HCT116 (cell line): ENCODE measurements at regions not wholly inside any gene's neighbourhood (a gene's known extent, or its start where the extent isn't known, plus 50 kb on each side); places are given as distances from the start of the nearest gene placed in this dataset.

ENCODE experiments used
- ATAC-seq: fragments of 200-7000 bp; cut with Tn5 transposase; 2 replicates; pipeline ENCODE4 v1.9.1; 2020; ENCODE audit warnings: mild to moderate bottlenecking, moderate library complexity
- BruUV-seq: library from RNA; stranded (reverse); fragments of 400-500 nt; replicated peaks from 2 replicates; lab custom pipeline; 2021; lab: Mats Ljungman, UMichigan
- CTCF ChIA-PET: fragments of 300-600 bp; sonication (Branson Sonifier 250); formaldehyde crosslinking; loops from one replicate; lab custom pipeline; 2021; ENCODE audit warnings: antibody characterized with exemption; lab: Charles Lee
- POLR2A ChIA-PET: fragments of 300-600, 350-600 bp; sonication (Branson Sonifier 250); formaldehyde crosslinking; loops from one replicate; lab custom pipeline; 2021; ENCODE audit warnings: antibody characterized with exemption; lab: Charles Lee
- RAD21 ChIA-PET, 2 experiments: fragments of 300-600 bp; sonication (Branson Sonifier 250); formaldehyde crosslinking; loops; one replicate each; lab custom pipeline; 2023; ENCODE audit warnings: low total read pairs in 2 of 2; ENCODE audit not compliant: uncharacterized antibody in 2 of 2, unreplicated experiment in 2 of 2, low non-redundant PET in 1 of 2; lab: Charles Lee
- DNase-seq: peaks from one replicate; pipeline ENCODE4 v3.0.0-alpha.2; 2010; ENCODE audit warnings: low read depth, low spot score
- H2AFZ ChIP-seq: fragments of 200-600 bp; shearing (Covaris generic), sonication (generic); 2 replicates; pipeline ENCODE4 v1.6.1; 2017; ENCODE audit warnings: low read depth, mixed run types, mixed read lengths, antibody characterized with exemption, low read length; ENCODE audit not compliant: poor library complexity, severe bottlenecking
- H3K27ac ChIP-seq: 2 replicates; pipeline ENCODE4 v1.5.1; 2012; ENCODE audit warnings: low read depth, low read length
- H3K27me3 ChIP-seq: fragments of 200-600 bp; sonication (generic); 2 replicates; pipeline ENCODE4 v1.6.1; 2016; ENCODE audit warnings: mixed run types, low read length, mixed read lengths; ENCODE audit not compliant: insufficient read depth
- H3K36me3 ChIP-seq, 2 experiments: fragments of 200-500 bp in 1 of 2; fragments of 200-600 bp in 1 of 2; sonication (Bioruptor generic) in 1 of 2; sonication (generic) in 1 of 2; 2 replicates each; pipeline versions ENCODE4 v1.5.1 to v1.6.1; 2014 to 2016; ENCODE audit warnings: low read length in 2 of 2, inconsistent platforms in 1 of 2, mixed read lengths in 1 of 2, mixed run types in 1 of 2; ENCODE audit not compliant: insufficient read depth in 2 of 2, control insufficient read depth in 1 of 2
- H3K4me1 ChIP-seq, 2 experiments: fragments of 200-600 bp in 1 of 2; sonication (generic) in 1 of 2; 2 replicates each; pipeline versions ENCODE4 v1.5.1 to v1.6.1; 2012 to 2017; ENCODE audit warnings: low read length in 2 of 2, inconsistent platforms in 1 of 2, mild to moderate bottlenecking in 1 of 2, mixed read lengths in 1 of 2, mixed run types in 1 of 2, moderate library complexity in 1 of 2; ENCODE audit not compliant: insufficient read depth in 2 of 2, control insufficient read depth in 1 of 2
- H3K4me2 ChIP-seq: fragments of 200-600 bp; sonication (generic); 2 replicates; pipeline ENCODE4 v1.6.1; 2017; ENCODE audit warnings: mixed run types, low read length, mixed read lengths
- H3K4me3 ChIP-seq, 2 experiments: fragments of 200-600 bp in 1 of 2; sonication (generic) in 1 of 2; replicated peaks in 1 of 2; 2 replicates each; pipeline ENCODE4 v1.5.1; 2011 to 2016; ENCODE audit warnings: low read length in 2 of 2, control low read depth in 1 of 2, low read depth in 1 of 2, mild to moderate bottlenecking in 1 of 2, mixed read lengths in 1 of 2, mixed run types in 1 of 2
- H3K79me2 ChIP-seq: fragments of 200-600 bp; sonication (generic); 2 replicates; pipeline ENCODE4 v1.6.1; 2017; ENCODE audit warnings: mild to moderate bottlenecking, mixed run types, low read length, moderate library complexity, mixed read lengths; ENCODE audit not compliant: insufficient read depth
- H3K9ac ChIP-seq: fragments of 200-600 bp; sonication (generic); 2 replicates; pipeline ENCODE4 v1.6.1; 2016; ENCODE audit warnings: low read length, mixed read lengths
- H3K9me2 ChIP-seq: fragments of 200-600 bp; sonication (generic), shearing (Covaris generic); 2 replicates; pipeline ENCODE4 v1.6.1; 2017; ENCODE audit warnings: mixed run types, mild to moderate bottlenecking, moderate library complexity; ENCODE audit not compliant: insufficient read depth
- H3K9me3 ChIP-seq, 2 experiments: fragments of 200-500 bp in 1 of 2; fragments of 200-600 bp in 1 of 2; sonication (Bioruptor generic) in 1 of 2; sonication (generic) in 1 of 2; 2 replicates each; pipeline ENCODE4 v1.6.1; 2014 to 2017; ENCODE audit warnings: low read length in 2 of 2, mixed read lengths in 2 of 2, inconsistent platforms in 1 of 2, low read depth in 1 of 2, mild to moderate bottlenecking in 1 of 2, mixed run types in 1 of 2, moderate library complexity in 1 of 2; ENCODE audit not compliant: control insufficient read depth in 1 of 2, insufficient read depth in 1 of 2
- H4K20me1 ChIP-seq: fragments of 200-600 bp; sonication (generic), shearing (Covaris generic); 2 replicates; pipeline ENCODE4 v1.6.1; 2017; ENCODE audit warnings: mixed run types, mild to moderate bottlenecking, moderate library complexity; ENCODE audit not compliant: insufficient read depth
- CBX3 ChIP-seq: IDR thresholded peaks from 2 replicates; pipeline ENCODE4 v1.6.1; 2012; ENCODE audit warnings: low read depth
- CEBPB ChIP-seq: IDR thresholded peaks from 2 replicates; pipeline ENCODE4 v1.6.1; 2012; ENCODE audit warnings: low read depth
- EGR1 ChIP-seq: IDR thresholded peaks from 2 replicates; pipeline ENCODE4 v1.6.1; 2012; ENCODE audit warnings: low read depth
- ELF1 ChIP-seq: IDR thresholded peaks from 2 replicates; pipeline ENCODE4 v1.6.1; 2012; ENCODE audit warnings: low read depth, borderline replicate concordance
- EZH2phosphoT487 ChIP-seq: fragments of 200-600 bp; IDR thresholded peaks from 2 replicates; pipeline ENCODE4 v1.6.1; 2018; ENCODE audit warnings: antibody characterized with exemption, borderline replicate concordance
- SIN3A ChIP-seq: IDR thresholded peaks from 2 replicates; pipeline ENCODE4 v1.6.1; 2012; ENCODE audit warnings: low read depth
- SP1 ChIP-seq: IDR thresholded peaks from 2 replicates; pipeline ENCODE4 v1.6.1; 2012; ENCODE audit warnings: low read depth
- SRF ChIP-seq: IDR thresholded peaks from 2 replicates; pipeline ENCODE4 v1.6.1; 2012; ENCODE audit warnings: low read depth
- YY1 ChIP-seq: IDR thresholded peaks from 2 replicates; pipeline ENCODE4 v1.6.1; 2011; ENCODE audit warnings: low read length, low read depth, moderate library complexity, mild to moderate bottlenecking; ENCODE audit not compliant: insufficient replicate concordance; ENCODE audit errors: extremely low read depth
- ZFX ChIP-seq: fragments of 450-650 bp; IDR thresholded peaks from 2 replicates; pipeline ENCODE4 v1.6.1; 2017
- ZNF274 ChIP-seq: fragments of 200-500 bp; sonication (Bioruptor generic); IDR thresholded peaks from 2 replicates; pipeline ENCODE4 v1.6.1; 2014; ENCODE audit warnings: mild to moderate bottlenecking, low read depth, low read length, inconsistent platforms
- intact Hi-C: fragments of 100-400 bp; cut with micrococcal nuclease; formaldehyde crosslinking; loops from 2 replicates; pipeline ENCODE4 v1.10.0; 2022
- TF ChIP-seq, protein P1 (sequence below): IDR thresholded peaks from 2 replicates; pipeline ENCODE4 v1.6.1; 2012
- TF ChIP-seq, protein P2 (sequence below): IDR thresholded peaks from 2 replicates; pipeline ENCODE4 v1.6.1; 2012; ENCODE audit warnings: low read depth
- TF ChIP-seq, protein P3 (sequence below): IDR thresholded peaks from 2 replicates; pipeline ENCODE4 v1.6.1; 2011; ENCODE audit warnings: mild to moderate bottlenecking, low read length, moderate library complexity; ENCODE audit not compliant: insufficient replicate concordance; ENCODE audit errors: extremely low read depth
- TF ChIP-seq, protein P4 (sequence below), 3 experiments: fragments of 200-600 bp in 1 of 3; sonication (generic) in 1 of 3; IDR thresholded peaks in 2 of 3; conservative IDR thresholded peaks in 1 of 3; 2 replicates each; pipeline ENCODE4 v1.5.1; 2012 to 2017; ENCODE audit warnings: low read depth in 2 of 3, low read length in 2 of 3, antibody characterized with exemption in 1 of 3, borderline replicate concordance in 1 of 3, control low read depth in 1 of 3, mild to moderate bottlenecking in 1 of 3, mixed read lengths in 1 of 3, mixed run types in 1 of 3, moderate library complexity in 1 of 3; ENCODE audit not compliant: insufficient read depth in 1 of 3

DNA sequence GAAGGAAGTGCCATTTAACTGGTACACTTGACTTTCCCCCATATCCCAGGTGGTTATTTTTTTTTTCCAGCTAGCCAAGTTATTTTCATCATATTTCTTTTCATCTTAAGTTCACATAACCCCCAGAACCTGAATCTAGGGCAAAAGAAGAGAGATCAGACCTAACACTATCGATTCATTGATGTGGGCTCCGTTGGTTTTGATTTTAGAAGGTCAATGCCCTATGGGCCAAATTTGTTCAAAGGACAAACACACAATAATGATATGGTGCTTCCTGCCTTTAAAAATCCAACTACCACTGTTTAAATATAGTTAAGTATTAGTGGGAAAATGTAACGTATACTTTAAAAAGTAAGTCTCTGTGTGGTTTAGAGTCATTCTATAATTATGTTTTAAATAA lies 665.7 kb downstream of the ZNF674 start:
- H2AFZ ChIP-seq = no peak overlapping the region
- H3K4me1 ChIP-seq = no peaks in the 10 kb centered on the region
- no peak overlapping the region for H3K4me2 ChIP-seq
- DNase-seq (no peak), ATAC-seq (no peak)
- no peak overlapping the region for H3K4me3 ChIP-seq
- H3K9ac ChIP-seq = no peak overlapping the region
- H3K9me3 ChIP-seq = no peaks in the 10 kb centered on the region
- ChIA-PET POLR2A (no interaction called here), CTCF (no interaction called here), RAD21 (no interaction called here)
- H3K36me3 ChIP-seq = no peaks in the 10 kb centered on the region
- no TSS peak for BruUV-seq
- no peaks in the 10 kb centered on the region for H4K20me1 ChIP-seq
- no peak overlapping the region for H3K27ac ChIP-seq
- intact Hi-C loops = no loop called here
- no peaks in the 10 kb centered on the region for H3K27me3 ChIP-seq
- no peaks in the 10 kb centered on the region for H3K79me2 ChIP-seq
- TF ChIP-seq CEBPB (no peak), EZH2phosphoT487 (no peak), CBX3 (no peak), SP1 (no peak), ZFX (no peak), ZNF274 (no peak), YY1 (no peak), EGR1 (no peak), SIN3A (no peak), SRF (no peak), ELF1 (no peak)
- TF ChIP-seq, protein P1, sequence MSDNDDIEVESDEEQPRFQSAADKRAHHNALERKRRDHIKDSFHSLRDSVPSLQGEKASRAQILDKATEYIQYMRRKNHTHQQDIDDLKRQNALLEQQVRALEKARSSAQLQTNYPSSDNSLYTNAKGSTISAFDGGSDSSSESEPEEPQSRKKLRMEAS = no peak
- TF ChIP-seq, protein P2, sequence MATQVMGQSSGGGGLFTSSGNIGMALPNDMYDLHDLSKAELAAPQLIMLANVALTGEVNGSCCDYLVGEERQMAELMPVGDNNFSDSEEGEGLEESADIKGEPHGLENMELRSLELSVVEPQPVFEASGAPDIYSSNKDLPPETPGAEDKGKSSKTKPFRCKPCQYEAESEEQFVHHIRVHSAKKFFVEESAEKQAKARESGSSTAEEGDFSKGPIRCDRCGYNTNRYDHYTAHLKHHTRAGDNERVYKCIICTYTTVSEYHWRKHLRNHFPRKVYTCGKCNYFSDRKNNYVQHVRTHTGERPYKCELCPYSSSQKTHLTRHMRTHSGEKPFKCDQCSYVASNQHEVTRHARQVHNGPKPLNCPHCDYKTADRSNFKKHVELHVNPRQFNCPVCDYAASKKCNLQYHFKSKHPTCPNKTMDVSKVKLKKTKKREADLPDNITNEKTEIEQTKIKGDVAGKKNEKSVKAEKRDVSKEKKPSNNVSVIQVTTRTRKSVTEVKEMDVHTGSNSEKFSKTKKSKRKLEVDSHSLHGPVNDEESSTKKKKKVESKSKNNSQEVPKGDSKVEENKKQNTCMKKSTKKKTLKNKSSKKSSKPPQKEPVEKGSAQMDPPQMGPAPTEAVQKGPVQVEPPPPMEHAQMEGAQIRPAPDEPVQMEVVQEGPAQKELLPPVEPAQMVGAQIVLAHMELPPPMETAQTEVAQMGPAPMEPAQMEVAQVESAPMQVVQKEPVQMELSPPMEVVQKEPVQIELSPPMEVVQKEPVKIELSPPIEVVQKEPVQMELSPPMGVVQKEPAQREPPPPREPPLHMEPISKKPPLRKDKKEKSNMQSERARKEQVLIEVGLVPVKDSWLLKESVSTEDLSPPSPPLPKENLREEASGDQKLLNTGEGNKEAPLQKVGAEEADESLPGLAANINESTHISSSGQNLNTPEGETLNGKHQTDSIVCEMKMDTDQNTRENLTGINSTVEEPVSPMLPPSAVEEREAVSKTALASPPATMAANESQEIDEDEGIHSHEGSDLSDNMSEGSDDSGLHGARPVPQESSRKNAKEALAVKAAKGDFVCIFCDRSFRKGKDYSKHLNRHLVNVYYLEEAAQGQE = no peak
- TF ChIP-seq, protein P3, sequence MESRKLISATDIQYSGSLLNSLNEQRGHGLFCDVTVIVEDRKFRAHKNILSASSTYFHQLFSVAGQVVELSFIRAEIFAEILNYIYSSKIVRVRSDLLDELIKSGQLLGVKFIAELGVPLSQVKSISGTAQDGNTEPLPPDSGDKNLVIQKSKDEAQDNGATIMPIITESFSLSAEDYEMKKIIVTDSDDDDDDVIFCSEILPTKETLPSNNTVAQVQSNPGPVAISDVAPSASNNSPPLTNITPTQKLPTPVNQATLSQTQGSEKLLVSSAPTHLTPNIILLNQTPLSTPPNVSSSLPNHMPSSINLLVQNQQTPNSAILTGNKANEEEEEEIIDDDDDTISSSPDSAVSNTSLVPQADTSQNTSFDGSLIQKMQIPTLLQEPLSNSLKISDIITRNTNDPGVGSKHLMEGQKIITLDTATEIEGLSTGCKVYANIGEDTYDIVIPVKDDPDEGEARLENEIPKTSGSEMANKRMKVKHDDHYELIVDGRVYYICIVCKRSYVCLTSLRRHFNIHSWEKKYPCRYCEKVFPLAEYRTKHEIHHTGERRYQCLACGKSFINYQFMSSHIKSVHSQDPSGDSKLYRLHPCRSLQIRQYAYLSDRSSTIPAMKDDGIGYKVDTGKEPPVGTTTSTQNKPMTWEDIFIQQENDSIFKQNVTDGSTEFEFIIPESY = no peak
- TF ChIP-seq, protein P4, sequence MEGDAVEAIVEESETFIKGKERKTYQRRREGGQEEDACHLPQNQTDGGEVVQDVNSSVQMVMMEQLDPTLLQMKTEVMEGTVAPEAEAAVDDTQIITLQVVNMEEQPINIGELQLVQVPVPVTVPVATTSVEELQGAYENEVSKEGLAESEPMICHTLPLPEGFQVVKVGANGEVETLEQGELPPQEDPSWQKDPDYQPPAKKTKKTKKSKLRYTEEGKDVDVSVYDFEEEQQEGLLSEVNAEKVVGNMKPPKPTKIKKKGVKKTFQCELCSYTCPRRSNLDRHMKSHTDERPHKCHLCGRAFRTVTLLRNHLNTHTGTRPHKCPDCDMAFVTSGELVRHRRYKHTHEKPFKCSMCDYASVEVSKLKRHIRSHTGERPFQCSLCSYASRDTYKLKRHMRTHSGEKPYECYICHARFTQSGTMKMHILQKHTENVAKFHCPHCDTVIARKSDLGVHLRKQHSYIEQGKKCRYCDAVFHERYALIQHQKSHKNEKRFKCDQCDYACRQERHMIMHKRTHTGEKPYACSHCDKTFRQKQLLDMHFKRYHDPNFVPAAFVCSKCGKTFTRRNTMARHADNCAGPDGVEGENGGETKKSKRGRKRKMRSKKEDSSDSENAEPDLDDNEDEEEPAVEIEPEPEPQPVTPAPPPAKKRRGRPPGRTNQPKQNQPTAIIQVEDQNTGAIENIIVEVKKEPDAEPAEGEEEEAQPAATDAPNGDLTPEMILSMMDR (IDR thresholded peaks at IDR 0.05 in 2 of 3, conservative IDR thresholded peaks at IDR 0.05 in 1 of 3; ENCODE audit: borderline replicate concordance in 1 of 3, insufficient read depth in 1 of 3, low read depth in 2 of 3, low read length in 2 of 3) = no peak
- H3K9me2 ChIP-seq = no peaks in the 10 kb centered on the region
